Panc1 (cell line): ENCODE measurements at regions not wholly inside any gene's neighbourhood (a gene's known extent, or its start where the extent isn't known, plus 50 kb on each side); places are given as distances from the start of the nearest gene placed in this dataset.

Source experiments
- ATAC-seq: fragments of 200-7000 bp; cut with Tn5 transposase; 2 replicates; pipeline ENCODE4 v1.9.1; 2020; ENCODE audit warnings: mild to moderate bottlenecking, moderate library complexity
- BruUV-seq: library from RNA; stranded (reverse); fragments of 400-500 nt; replicated peaks from 2 replicates; lab custom pipeline; 2021; lab: Mats Ljungman, UMichigan
- CTCF ChIA-PET: fragments of 300-600 bp; sonication (Branson Sonifier 250); formaldehyde crosslinking; loops from one replicate; lab custom pipeline; 2022; ENCODE audit warnings: antibody characterized with exemption; lab: Charles Lee
- POLR2A ChIA-PET: fragments of 300-600 bp; sonication (Branson Sonifier 250); formaldehyde crosslinking; loops from one replicate; lab custom pipeline; 2022; ENCODE audit warnings: antibody characterized with exemption; lab: Charles Lee
- DNase-seq: peaks from one replicate; pipeline ENCODE4 v3.0.0-alpha.2; 2010; ENCODE audit warnings: low read depth, low spot score
- H3K27ac ChIP-seq: 2 replicates; pipeline ENCODE4 v1.5.1; 2011; ENCODE audit warnings: mild to moderate bottlenecking, low read length, inconsistent platforms
- H3K27me3 ChIP-seq: fragments of 200-500 bp; sonication (Bioruptor generic); 2 replicates; pipeline ENCODE4 v1.6.0; 2014; ENCODE audit warnings: low read length, inconsistent platforms; ENCODE audit not compliant: control insufficient read depth, insufficient read depth
- H3K36me3 ChIP-seq: fragments of 200-500 bp; sonication (Bioruptor generic); 2 replicates; pipeline ENCODE4 v1.5.1; 2014; ENCODE audit warnings: inconsistent platforms, mild to moderate bottlenecking, low read length, moderate library complexity; ENCODE audit not compliant: control insufficient read depth, insufficient read depth
- H3K4me1 ChIP-seq: 2 replicates; pipeline ENCODE4 v1.5.1; 2011; ENCODE audit warnings: inconsistent platforms, mild to moderate bottlenecking, low read length, moderate library complexity; ENCODE audit not compliant: control insufficient read depth, insufficient read depth
- H3K4me3 ChIP-seq, 2 experiments: 2 replicates each; pipeline ENCODE4 v1.5.1; 2011 to 2012; ENCODE audit warnings: low read depth in 2 of 2, low read length in 2 of 2, mild to moderate bottlenecking in 2 of 2, inconsistent platforms in 1 of 2, moderate library complexity in 1 of 2
- H3K9me3 ChIP-seq: fragments of 200-500 bp; sonication (Bioruptor generic); 2 replicates; pipeline ENCODE4 v1.5.1; 2014; ENCODE audit warnings: low read depth, mild to moderate bottlenecking, inconsistent platforms, low read length, moderate library complexity; ENCODE audit not compliant: control insufficient read depth, insufficient read depth
- POLR2AphosphoS5 ChIP-seq: IDR thresholded peaks from 2 replicates; pipeline ENCODE4 v1.6.1; 2012; ENCODE audit warnings: mild to moderate bottlenecking, low read depth, low read length, moderate library complexity
- SIN3A ChIP-seq: IDR thresholded peaks from 2 replicates; pipeline ENCODE4 v1.6.1; 2012; ENCODE audit warnings: low read depth, mild to moderate bottlenecking, low read length, moderate library complexity, borderline replicate concordance; ENCODE audit not compliant: insufficient read depth
- TCF7L2 ChIP-seq: IDR thresholded peaks from 2 replicates; pipeline ENCODE4 v1.6.1; 2011; ENCODE audit warnings: mild to moderate bottlenecking, low read depth, low read length, inconsistent platforms
- in situ Hi-C: cut with HindIII; loops from 2 replicates; pipeline ENCODE4 v1.10.0; 2016; ENCODE audit warnings: low sequenced_read_pairs, low pct_unique_long_range_greater_than_20kb
- intact Hi-C: fragments of 100-400 bp; cut with micrococcal nuclease; formaldehyde crosslinking; loops from one replicate; pipeline ENCODE4 v1.10.0; 2022; ENCODE audit not compliant: unreplicated experiment
- TF ChIP-seq, protein P1 (sequence below), 2 experiments: IDR thresholded peaks; 2 replicates each; pipeline ENCODE4 v1.6.1; 2011 to 2012; ENCODE audit warnings: low read depth in 2 of 2, control low read depth in 1 of 2, low read length in 1 of 2, mild to moderate bottlenecking in 1 of 2, moderate library complexity in 1 of 2; ENCODE audit not compliant: insufficient read depth in 1 of 2
- TF ChIP-seq, protein P2 (sequence below): fragments of 450-650 bp; IDR thresholded peaks from 2 replicates; pipeline ENCODE4 v1.5.1; 2017; ENCODE audit warnings: mild to moderate bottlenecking

DNA sequence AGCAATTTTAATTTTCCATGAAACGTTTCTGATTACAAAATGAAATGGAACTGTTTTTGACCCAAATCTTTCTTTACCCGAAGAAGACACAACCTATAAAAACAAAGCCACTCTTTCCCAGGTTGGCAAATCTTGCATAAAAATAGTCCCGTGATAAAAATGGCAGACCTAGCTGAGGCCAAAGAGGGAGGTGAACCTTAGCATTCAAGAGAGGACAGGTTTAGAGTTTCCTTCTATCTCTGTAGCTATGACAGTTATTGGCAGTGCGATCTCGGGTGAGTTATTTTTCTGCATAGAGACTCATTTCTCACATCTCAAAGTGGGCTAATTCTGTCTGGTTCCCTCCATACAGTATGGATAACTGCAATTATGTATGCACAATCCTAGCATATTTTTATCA lies 241.4 kb downstream of the MAP2K6 start:
- no peak overlapping the region for H3K4me3 ChIP-seq
- ChIA-PET CTCF (interaction anchor here (0.7 kb wide), 1 partner anchor 307 kb away, joined by 3 read pairs; no protein-coding TSS in a partner anchor), POLR2A (interaction anchor here (0.7 kb wide), 1 partner anchor 305 kb away, joined by 3 read pairs; no protein-coding TSS in a partner anchor)
- TF ChIP-seq, protein P1, sequence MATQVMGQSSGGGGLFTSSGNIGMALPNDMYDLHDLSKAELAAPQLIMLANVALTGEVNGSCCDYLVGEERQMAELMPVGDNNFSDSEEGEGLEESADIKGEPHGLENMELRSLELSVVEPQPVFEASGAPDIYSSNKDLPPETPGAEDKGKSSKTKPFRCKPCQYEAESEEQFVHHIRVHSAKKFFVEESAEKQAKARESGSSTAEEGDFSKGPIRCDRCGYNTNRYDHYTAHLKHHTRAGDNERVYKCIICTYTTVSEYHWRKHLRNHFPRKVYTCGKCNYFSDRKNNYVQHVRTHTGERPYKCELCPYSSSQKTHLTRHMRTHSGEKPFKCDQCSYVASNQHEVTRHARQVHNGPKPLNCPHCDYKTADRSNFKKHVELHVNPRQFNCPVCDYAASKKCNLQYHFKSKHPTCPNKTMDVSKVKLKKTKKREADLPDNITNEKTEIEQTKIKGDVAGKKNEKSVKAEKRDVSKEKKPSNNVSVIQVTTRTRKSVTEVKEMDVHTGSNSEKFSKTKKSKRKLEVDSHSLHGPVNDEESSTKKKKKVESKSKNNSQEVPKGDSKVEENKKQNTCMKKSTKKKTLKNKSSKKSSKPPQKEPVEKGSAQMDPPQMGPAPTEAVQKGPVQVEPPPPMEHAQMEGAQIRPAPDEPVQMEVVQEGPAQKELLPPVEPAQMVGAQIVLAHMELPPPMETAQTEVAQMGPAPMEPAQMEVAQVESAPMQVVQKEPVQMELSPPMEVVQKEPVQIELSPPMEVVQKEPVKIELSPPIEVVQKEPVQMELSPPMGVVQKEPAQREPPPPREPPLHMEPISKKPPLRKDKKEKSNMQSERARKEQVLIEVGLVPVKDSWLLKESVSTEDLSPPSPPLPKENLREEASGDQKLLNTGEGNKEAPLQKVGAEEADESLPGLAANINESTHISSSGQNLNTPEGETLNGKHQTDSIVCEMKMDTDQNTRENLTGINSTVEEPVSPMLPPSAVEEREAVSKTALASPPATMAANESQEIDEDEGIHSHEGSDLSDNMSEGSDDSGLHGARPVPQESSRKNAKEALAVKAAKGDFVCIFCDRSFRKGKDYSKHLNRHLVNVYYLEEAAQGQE (IDR thresholded peaks at IDR 0.05; ENCODE audit: insufficient read depth in 1 of 2, low read depth in 2 of 2, low read length in 1 of 2) = no peak
- no peak for TF ChIP-seq TCF7L2
- TF ChIP-seq SIN3A = no peak
- TF ChIP-seq, protein P2, sequence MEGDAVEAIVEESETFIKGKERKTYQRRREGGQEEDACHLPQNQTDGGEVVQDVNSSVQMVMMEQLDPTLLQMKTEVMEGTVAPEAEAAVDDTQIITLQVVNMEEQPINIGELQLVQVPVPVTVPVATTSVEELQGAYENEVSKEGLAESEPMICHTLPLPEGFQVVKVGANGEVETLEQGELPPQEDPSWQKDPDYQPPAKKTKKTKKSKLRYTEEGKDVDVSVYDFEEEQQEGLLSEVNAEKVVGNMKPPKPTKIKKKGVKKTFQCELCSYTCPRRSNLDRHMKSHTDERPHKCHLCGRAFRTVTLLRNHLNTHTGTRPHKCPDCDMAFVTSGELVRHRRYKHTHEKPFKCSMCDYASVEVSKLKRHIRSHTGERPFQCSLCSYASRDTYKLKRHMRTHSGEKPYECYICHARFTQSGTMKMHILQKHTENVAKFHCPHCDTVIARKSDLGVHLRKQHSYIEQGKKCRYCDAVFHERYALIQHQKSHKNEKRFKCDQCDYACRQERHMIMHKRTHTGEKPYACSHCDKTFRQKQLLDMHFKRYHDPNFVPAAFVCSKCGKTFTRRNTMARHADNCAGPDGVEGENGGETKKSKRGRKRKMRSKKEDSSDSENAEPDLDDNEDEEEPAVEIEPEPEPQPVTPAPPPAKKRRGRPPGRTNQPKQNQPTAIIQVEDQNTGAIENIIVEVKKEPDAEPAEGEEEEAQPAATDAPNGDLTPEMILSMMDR = no peak
- no peak for TF ChIP-seq POLR2AphosphoS5
- H3K36me3 ChIP-seq = no peaks in the 10 kb centered on the region
- in situ Hi-C loops (no loop called here), intact Hi-C loops (no loop called here)
- no peaks in the 10 kb centered on the region for H3K27me3 ChIP-seq
- ATAC-seq = no peak
- DNase-seq = no peak
- H3K4me1 ChIP-seq = no peaks in the 10 kb centered on the region
- H3K9me3 ChIP-seq = no peaks in the 10 kb centered on the region
- H3K27ac ChIP-seq = no peak overlapping the region
- BruUV-seq = no TSS peak

DNA sequence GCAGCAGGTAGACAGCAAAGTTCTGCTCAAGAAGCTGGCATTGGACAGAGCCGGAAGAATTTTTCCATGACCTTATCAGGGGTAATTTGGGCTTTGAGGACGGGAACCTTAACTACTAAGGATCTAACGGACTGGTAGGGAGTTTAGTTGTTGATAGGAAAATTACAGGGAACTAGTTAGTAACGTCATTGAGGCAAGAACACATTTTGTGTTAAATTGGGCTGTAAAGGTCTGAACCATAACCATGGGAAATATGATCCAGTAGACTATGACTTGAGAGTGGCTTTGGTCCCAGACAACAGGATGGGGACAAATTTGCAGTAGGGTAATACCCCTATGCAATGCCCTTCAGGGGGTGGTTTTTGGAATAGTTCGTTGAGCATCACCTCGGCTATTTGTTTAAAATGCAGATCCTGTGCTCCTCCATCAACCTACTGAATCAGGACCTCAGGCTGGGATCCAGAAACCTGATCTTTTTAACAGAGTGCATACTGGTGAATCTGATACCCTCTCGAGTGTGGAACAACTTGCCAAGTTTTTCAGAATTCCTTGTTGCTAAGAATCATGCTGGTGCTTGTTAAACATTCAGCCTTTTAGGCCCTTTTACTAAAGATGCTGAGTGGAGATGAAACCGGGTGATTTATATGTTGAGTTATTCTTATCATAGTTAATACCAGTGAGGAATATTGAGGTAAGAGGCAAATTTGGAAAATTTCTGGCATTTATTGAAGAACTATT lies 255.1 kb downstream of the MAP2K6 start:
- Histone ChIP-seq H3K9me3 (no peaks in the 10 kb centered on the region), H3K4me3 (no peak overlapping the region), H3K36me3 (no peaks in the 10 kb centered on the region), H3K27ac (no peak overlapping the region), H3K4me1 (no peaks in the 10 kb centered on the region), H3K27me3 (no peaks in the 10 kb centered on the region)
- DNase-seq (no peak), ATAC-seq (no peak)
- intact Hi-C loops (no loop called here), in situ Hi-C loops (no loop called here)
- ChIA-PET POLR2A (no interaction called here), CTCF (no interaction called here)
- TF ChIP-seq, protein P1 (IDR thresholded peaks at IDR 0.05; ENCODE audit: insufficient read depth in 1 of 2, low read depth in 2 of 2, low read length in 1 of 2) = no peak
- TF ChIP-seq SIN3A (no peak), POLR2AphosphoS5 (no peak), TCF7L2 (no peak)
- TF ChIP-seq, protein P2 = no peak
- no TSS peak for BruUV-seq
